Left lung (tissue), 4 donors: ENCODE measurements at regions not wholly inside any gene's neighbourhood (a gene's known extent, or its start where the extent isn't known, plus 50 kb on each side); places are given as distances from the start of the nearest gene placed in this dataset.

ENCODE experiments used
- ATAC-seq: fragments of 200-7000 bp; cut with Tn5 transposase; one replicate; pipeline ENCODE4 v1.9.1; 2020; ENCODE audit warnings: moderate library complexity
- DNase-seq, 4 donors: peaks; one replicate each; pipeline ENCODE4 v3.0.0-alpha.2; 2013 to 2020
- H3K27ac ChIP-seq, 2 donors: fragments of 200-600 bp; sonication (generic) in 1 of 2; one replicate each; pipeline versions ENCODE4 v1.5.0 to v1.8.0; 2020 to 2021
- H3K27me3 ChIP-seq, 2 donors: fragments of 200-600 bp; sonication (generic) in 1 of 2; one replicate each; pipeline versions ENCODE4 v1.5.0 to v1.8.0; 2020 to 2021
- H3K36me3 ChIP-seq, 2 donors: fragments of 200-600 bp; sonication (generic) in 1 of 2; one replicate each; pipeline versions ENCODE4 v1.5.0 to v1.8.0; 2020 to 2021
- H3K4me1 ChIP-seq, 2 donors: fragments of 200-600 bp; one replicate each; pipeline ENCODE4 v1.8.0; 2021
- H3K4me3 ChIP-seq, 2 donors: fragments of 200-600 bp; sonication (generic) in 1 of 2; one replicate each; pipeline versions ENCODE4 v1.5.0 to v1.8.0; 2020 to 2021; ENCODE audit warnings: mild to moderate bottlenecking in 1 of 2
- H3K9me3 ChIP-seq, 2 donors: fragments of 200-600 bp; sonication (generic) in 1 of 2; one replicate each; pipeline versions ENCODE4 v1.5.0 to v1.8.0; 2020 to 2021
- intact Hi-C, 2 donors: fragments of 100-400 bp; cut with DNase I; formaldehyde crosslinking; loops; one replicate each; pipeline versions ENCODE4 v1.11.2 to v1.14.2; 2022
- TF ChIP-seq, protein P1 (sequence below), 2 donors: fragments of 200-600 bp; sonication (generic) in 1 of 2; IDR thresholded peaks; one replicate each; pipeline versions ENCODE4 v1.5.0 to v1.8.0; 2021; ENCODE audit warnings: antibody characterized with exemption in 2 of 2
- donor health status: DM: no; HTN: yes; CAD: no.
- donor health status: DM: no; HTN: no; CAD: no.

DNA sequence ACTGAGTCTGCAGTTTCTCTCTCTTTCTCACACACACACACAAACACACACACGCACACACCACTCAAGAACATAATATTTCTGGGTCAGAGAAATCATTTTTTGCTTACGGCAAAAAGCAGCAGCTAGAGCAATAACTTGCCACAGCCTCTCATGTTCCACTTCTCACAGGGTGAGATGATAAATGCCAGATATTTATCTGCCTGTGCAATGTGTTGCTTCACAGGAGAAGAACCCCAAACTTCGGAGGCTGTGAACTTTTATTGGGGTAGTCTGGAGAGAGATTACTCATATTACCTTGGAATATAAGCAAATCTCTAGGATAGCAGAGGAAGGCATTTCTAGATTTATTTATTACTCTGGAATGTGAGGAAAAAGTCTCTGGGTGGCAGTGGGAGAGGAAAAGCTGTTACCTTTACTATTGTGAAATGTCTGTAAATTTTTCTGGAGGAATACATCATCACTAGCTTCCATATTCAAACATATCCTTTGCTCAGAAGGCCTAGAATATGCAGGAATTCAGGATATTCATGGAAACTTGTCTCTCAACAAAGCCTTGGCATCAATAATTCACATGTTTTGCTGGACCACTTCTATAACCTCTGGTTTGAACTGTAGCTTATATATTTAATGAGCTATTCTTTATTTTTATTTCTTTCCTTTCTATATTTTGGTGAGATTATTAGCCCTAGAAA lies 369.2 kb downstream of the NSUN3 start:
- DNase-seq = no peak
- no peak for ATAC-seq
- Histone ChIP-seq H3K27me3 (no peaks in the 10 kb centered on the region), H3K9me3 (peaks cover 0 to under 1% of the 10 kb centered on the region in 2 donors), H3K4me1 (no peaks in the 10 kb centered on the region), H3K27ac (no peak overlapping the region), H3K4me3 (no peak overlapping the region), H3K36me3 (no peaks in the 10 kb centered on the region)
- TF ChIP-seq, protein P1, sequence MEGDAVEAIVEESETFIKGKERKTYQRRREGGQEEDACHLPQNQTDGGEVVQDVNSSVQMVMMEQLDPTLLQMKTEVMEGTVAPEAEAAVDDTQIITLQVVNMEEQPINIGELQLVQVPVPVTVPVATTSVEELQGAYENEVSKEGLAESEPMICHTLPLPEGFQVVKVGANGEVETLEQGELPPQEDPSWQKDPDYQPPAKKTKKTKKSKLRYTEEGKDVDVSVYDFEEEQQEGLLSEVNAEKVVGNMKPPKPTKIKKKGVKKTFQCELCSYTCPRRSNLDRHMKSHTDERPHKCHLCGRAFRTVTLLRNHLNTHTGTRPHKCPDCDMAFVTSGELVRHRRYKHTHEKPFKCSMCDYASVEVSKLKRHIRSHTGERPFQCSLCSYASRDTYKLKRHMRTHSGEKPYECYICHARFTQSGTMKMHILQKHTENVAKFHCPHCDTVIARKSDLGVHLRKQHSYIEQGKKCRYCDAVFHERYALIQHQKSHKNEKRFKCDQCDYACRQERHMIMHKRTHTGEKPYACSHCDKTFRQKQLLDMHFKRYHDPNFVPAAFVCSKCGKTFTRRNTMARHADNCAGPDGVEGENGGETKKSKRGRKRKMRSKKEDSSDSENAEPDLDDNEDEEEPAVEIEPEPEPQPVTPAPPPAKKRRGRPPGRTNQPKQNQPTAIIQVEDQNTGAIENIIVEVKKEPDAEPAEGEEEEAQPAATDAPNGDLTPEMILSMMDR (IDR thresholded peaks at IDR 0.05) = no peak
- intact Hi-C loops = no loop called here

DNA sequence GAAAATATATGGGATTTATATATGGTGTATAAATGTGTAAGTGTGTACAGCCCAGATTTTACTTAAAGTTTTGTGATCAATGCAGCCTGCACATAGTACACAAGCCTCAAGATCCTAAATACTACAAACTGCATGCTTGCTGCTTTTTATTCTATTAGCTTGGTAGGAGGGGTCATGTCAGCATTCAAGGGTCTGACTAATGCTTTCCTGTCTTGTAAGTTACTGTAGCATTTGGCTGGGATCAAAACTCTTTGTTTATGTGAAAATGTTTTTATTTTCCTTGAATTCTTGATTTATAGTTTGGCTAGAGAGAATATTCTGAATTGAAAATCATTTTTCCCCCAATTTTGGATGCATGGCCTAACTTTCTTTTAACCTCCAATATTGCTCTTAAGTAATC lies 370.9 kb downstream of the NSUN3 start:
- DNase-seq = no peak
- Histone ChIP-seq H3K36me3 (no peaks in the 10 kb centered on the region), H3K4me3 (no peak overlapping the region), H3K27ac (no peak overlapping the region), H3K27me3 (no peaks in the 10 kb centered on the region), H3K4me1 (no peaks in the 10 kb centered on the region), H3K9me3 (no peaks in the 10 kb centered on the region)
- ATAC-seq = no peak
- intact Hi-C loops = no loop called here
- TF ChIP-seq, protein P1 (IDR thresholded peaks at IDR 0.05) = no peak

DNA sequence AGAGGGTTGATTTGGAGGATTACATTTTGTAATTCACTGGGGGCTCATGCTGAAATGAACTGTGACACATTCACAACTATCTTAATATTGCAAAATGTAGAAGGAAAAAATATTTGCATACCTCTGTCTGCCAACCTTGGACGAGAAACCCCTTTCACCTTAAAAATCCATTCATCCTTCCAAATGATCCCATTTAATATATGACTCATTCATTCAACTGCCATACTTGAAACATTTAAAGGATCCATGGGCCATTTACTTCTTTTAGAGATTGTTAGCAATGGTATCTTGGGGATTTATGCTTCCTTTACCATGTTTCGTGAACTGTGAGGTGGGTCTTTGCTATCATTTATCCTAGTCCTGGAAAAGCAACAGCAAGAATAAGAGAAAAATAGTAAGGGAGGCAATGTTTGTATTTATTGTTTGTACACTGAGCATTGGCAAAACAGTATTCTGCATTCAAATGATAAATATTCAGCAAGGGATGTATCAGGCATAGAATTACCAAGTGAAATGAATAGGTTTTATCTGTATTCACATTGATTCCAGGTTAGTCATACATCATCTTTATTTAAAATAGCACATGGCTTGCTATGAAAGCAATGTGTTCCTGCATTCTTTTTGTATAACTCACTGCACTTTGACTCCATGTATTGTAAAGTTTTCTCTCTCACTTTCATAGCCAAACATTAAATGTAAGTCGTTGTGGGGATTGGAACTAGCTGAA lies 378.1 kb downstream of the NSUN3 start:
- intact Hi-C loops = no loop called here
- TF ChIP-seq, protein P1 (IDR thresholded peaks at IDR 0.05) = no peak
- H3K27ac ChIP-seq = no peak overlapping the region
- H3K36me3 ChIP-seq = no peaks in the 10 kb centered on the region
- no peaks in the 10 kb centered on the region for H3K27me3 ChIP-seq
- DNase-seq (no peak), ATAC-seq (peak; percentile 47)
- no peaks in the 10 kb centered on the region for H3K4me1 ChIP-seq
- H3K4me3 ChIP-seq = no peak overlapping the region
- H3K9me3 ChIP-seq = peaks cover 0 to 6% of the 10 kb centered on the region in 2 donors

DNA sequence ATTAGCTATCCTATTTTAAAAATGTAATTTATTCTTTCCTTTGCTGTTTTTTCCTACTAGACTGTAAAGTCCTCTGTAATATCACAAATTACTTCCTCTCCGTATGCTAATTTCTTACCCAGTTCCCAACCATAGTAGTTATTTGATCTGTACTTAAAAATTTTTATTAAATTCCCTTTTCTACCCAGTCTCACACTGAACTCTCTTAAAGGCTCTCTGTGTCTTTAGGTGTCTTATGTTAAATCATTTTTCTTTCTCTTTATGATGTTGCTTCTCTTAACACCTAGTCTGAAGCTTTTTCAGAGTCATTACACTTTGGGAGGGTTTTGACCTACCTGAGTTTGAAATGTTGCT lies 378.6 kb downstream of the NSUN3 start:
- H3K27me3 ChIP-seq = no peaks in the 10 kb centered on the region
- peaks cover 0 to 6% of the 10 kb centered on the region in 2 donors for H3K9me3 ChIP-seq
- no peak for ATAC-seq
- intact Hi-C loops = no loop called here
- no peaks in the 10 kb centered on the region for H3K4me1 ChIP-seq
- H3K27ac ChIP-seq = no peak overlapping the region
- DNase-seq = no peak
- no peak overlapping the region for H3K4me3 ChIP-seq
- no peaks in the 10 kb centered on the region for H3K36me3 ChIP-seq
- TF ChIP-seq, protein P1 (IDR thresholded peaks at IDR 0.05) = no peak

DNA sequence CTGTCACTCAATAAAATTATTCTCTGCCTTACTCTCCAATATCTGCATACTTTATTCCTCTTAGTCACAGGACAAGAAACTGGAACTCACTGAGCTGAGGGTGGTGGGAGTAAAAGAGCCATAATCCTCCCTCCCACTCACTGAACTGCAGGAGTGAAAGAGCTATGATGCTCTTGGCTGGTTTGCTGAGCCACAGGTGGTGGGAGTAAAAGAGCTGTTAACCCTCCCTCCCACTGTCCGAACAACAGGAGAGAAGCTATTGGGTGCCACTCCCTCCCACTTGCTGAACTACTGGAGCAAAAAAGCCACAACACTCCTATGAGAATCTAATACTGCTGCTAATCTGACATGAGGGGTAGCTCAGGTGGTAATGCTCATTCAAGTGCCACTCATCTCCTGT lies 391.0 kb downstream of the NSUN3 start:
- no peak overlapping the region for H3K27ac ChIP-seq
- H3K9me3 ChIP-seq = no peaks in the 10 kb centered on the region
- TF ChIP-seq, protein P1 (IDR thresholded peaks at IDR 0.05) = no peak
- H3K4me3 ChIP-seq = no peak overlapping the region
- ATAC-seq = no peak
- H3K36me3 ChIP-seq = no peaks in the 10 kb centered on the region
- no peaks in the 10 kb centered on the region for H3K27me3 ChIP-seq
- intact Hi-C loops = no loop called here
- H3K4me1 ChIP-seq = no peaks in the 10 kb centered on the region
- DNase-seq = no peak
